ENCODE measurements at regions not wholly inside any gene's neighbourhood (a gene's known extent, or its start where the extent isn't known, plus 50 kb on each side); places are given as distances from the start of the nearest gene placed in this dataset.
A peak's percentile ranks its signal among the peaks of the same experiment; 100 is the strongest.

- Histone ChIP-seq H3K9me3 (ENCODE audit: insufficient read depth, low read depth, low read length) (no peaks in the 10 kb centered on the region), H3K4ac (ENCODE audit: low read depth, low read length) (no peak overlapping the region), H3K18ac (ENCODE audit: low read length) (no peak overlapping the region), H2BK12ac (ENCODE audit: low read length) (no peak overlapping the region), H3K4me2 (ENCODE audit: low read length) (no peak overlapping the region), H2AFZ (ENCODE audit: insufficient read depth, low read length, poor library complexity) (no peak overlapping the region), H2AK5ac (ENCODE audit: low read length) (no peak overlapping the region), H4K8ac (ENCODE audit: low read depth, low read length) (no peak overlapping the region), H3K27me3 (ENCODE audit: insufficient read depth, low read length) (no peaks in the 10 kb centered on the region), H4K12ac (ENCODE audit: low read depth, low read length) (no peak overlapping the region), H3K14ac (ENCODE audit: low read length) (no peak overlapping the region), H3K4me1 (ENCODE audit: control insufficient read depth in 1 of 2, insufficient read depth in 2 of 2, low read length in 2 of 2) (peaks cover 0 to 4% of the 10 kb centered on the region in 2 experiments), H3K4me3 (ENCODE audit: low read depth, low read length) (no peak overlapping the region), H3K79me2 (ENCODE audit: control insufficient read depth, insufficient read depth, low read length, poor library complexity) (no peaks in the 10 kb centered on the region), H4K91ac (ENCODE audit: low read depth, low read length) (no peak overlapping the region), H2BK5ac (ENCODE audit: low read depth, low read length, poor library complexity) (no peak overlapping the region), H3K23ac (ENCODE audit: low read length) (no peak overlapping the region), H3K9ac (ENCODE audit: low read length) (no peak overlapping the region), H2BK120ac (ENCODE audit: insufficient read depth, low read length, poor library complexity) (no peak overlapping the region), H3K36me3 (ENCODE audit: control insufficient read depth in 1 of 2, insufficient read depth in 2 of 2, low read length in 2 of 2) (no peaks in the 10 kb centered on the region), H3K79me1 (ENCODE audit: low read length) (no peaks in the 10 kb centered on the region), H3K27ac (ENCODE audit: low read depth, low read length) (no peak overlapping the region)
- no peak for DNase-seq
- WGBS (ENCODE audit: extremely low coverage, insufficient coverage, insufficient read length): no CpG with 5 or more reads among the region's 3 CpGs
Measured at GRCh38 chr1:221874285-221875003, 132.6 kb upstream of the DUSP10 start.

- WGBS (ENCODE audit: extremely low coverage, insufficient coverage, insufficient read length): no CpG with 5 or more reads among the region's 2 CpGs
- no peak for DNase-seq
- H3K14ac ChIP-seq (ENCODE audit: low read length): no peak overlapping the region
- no peak overlapping the region for H2AFZ ChIP-seq (ENCODE audit: insufficient read depth, low read length, poor library complexity)
- H3K27ac ChIP-seq (ENCODE audit: low read depth, low read length): no peak overlapping the region
- H4K8ac ChIP-seq (ENCODE audit: low read depth, low read length): no peak overlapping the region
- H3K4ac ChIP-seq (ENCODE audit: low read depth, low read length): no peak overlapping the region
- no peaks in the 10 kb centered on the region for H3K79me1 ChIP-seq (ENCODE audit: low read length)
- H2BK120ac ChIP-seq (ENCODE audit: insufficient read depth, low read length, poor library complexity): no peak overlapping the region
- H4K91ac ChIP-seq (ENCODE audit: low read depth, low read length): no peak overlapping the region
- no peaks in the 10 kb centered on the region for H3K9me3 ChIP-seq (ENCODE audit: insufficient read depth, low read depth, low read length)
- H3K79me2 ChIP-seq (ENCODE audit: control insufficient read depth, insufficient read depth, low read length, poor library complexity): no peaks in the 10 kb centered on the region
- H3K4me2 ChIP-seq (ENCODE audit: low read length): no peak overlapping the region
- H2AK5ac ChIP-seq (ENCODE audit: low read length): no peak overlapping the region
- no peak overlapping the region for H4K12ac ChIP-seq (ENCODE audit: low read depth, low read length)
- H3K36me3 ChIP-seq (ENCODE audit: control insufficient read depth in 1 of 2, insufficient read depth in 2 of 2, low read length in 2 of 2): no peaks in the 10 kb centered on the region
- H2BK5ac ChIP-seq (ENCODE audit: low read depth, low read length, poor library complexity): no peak overlapping the region
- H2BK12ac ChIP-seq (ENCODE audit: low read length): peak overlapping the region; percentile 69
- no peak overlapping the region for H3K18ac ChIP-seq (ENCODE audit: low read length)
- H3K4me3 ChIP-seq (ENCODE audit: low read depth, low read length): no peak overlapping the region
- H3K4me1 ChIP-seq (ENCODE audit: control insufficient read depth in 1 of 2, insufficient read depth in 2 of 2, low read length in 2 of 2): no peaks in the 10 kb centered on the region
- H3K27me3 ChIP-seq (ENCODE audit: insufficient read depth, low read length): no peaks in the 10 kb centered on the region
- H3K23ac ChIP-seq (ENCODE audit: low read length): no peak overlapping the region
- no peak overlapping the region for H3K9ac ChIP-seq (ENCODE audit: low read length)
Measured at GRCh38 chr1:221873673-221874072, 131.8 kb upstream of the DUSP10 start.

GRCh38 chr1:221871056-221871455 lies 129.2 kb upstream of the DUSP10 start:
- H3K27me3 ChIP-seq (ENCODE audit: insufficient read depth, low read length): no peaks in the 10 kb centered on the region
- H3K4ac ChIP-seq (ENCODE audit: low read depth, low read length): no peak overlapping the region
- DNase-seq: no peak
- H2AFZ ChIP-seq (ENCODE audit: insufficient read depth, low read length, poor library complexity): no peak overlapping the region
- no peak overlapping the region for H2BK5ac ChIP-seq (ENCODE audit: low read depth, low read length, poor library complexity)
- H3K9me3 ChIP-seq (ENCODE audit: insufficient read depth, low read depth, low read length): no peaks in the 10 kb centered on the region
- H4K91ac ChIP-seq (ENCODE audit: low read depth, low read length): no peak overlapping the region
- H3K9ac ChIP-seq (ENCODE audit: low read length): no peak overlapping the region
- WGBS (ENCODE audit: extremely low coverage, insufficient coverage, insufficient read length): no CpG with 5 or more reads among the region's 6 CpGs
- no peak overlapping the region for H3K4me2 ChIP-seq (ENCODE audit: low read length)
- H3K36me3 ChIP-seq (ENCODE audit: control insufficient read depth in 1 of 2, insufficient read depth in 2 of 2, low read length in 2 of 2): no peaks in the 10 kb centered on the region
- no peak overlapping the region for H2BK12ac ChIP-seq (ENCODE audit: low read length)
- no peak overlapping the region for H3K23ac ChIP-seq (ENCODE audit: low read length)
- H3K14ac ChIP-seq (ENCODE audit: low read length): no peak overlapping the region
- no peaks in the 10 kb centered on the region for H3K79me1 ChIP-seq (ENCODE audit: low read length)
- peaks cover under 1 to 1% of the 10 kb centered on the region in 2 experiments for H3K4me1 ChIP-seq (ENCODE audit: control insufficient read depth in 1 of 2, insufficient read depth in 2 of 2, low read length in 2 of 2)
- H4K12ac ChIP-seq (ENCODE audit: low read depth, low read length): no peak overlapping the region
- H2BK120ac ChIP-seq (ENCODE audit: insufficient read depth, low read length, poor library complexity): no peak overlapping the region
- H4K8ac ChIP-seq (ENCODE audit: low read depth, low read length): no peak overlapping the region
- no peak overlapping the region for H2AK5ac ChIP-seq (ENCODE audit: low read length)
- H3K18ac ChIP-seq (ENCODE audit: low read length): no peak overlapping the region
- H3K79me2 ChIP-seq (ENCODE audit: control insufficient read depth, insufficient read depth, low read length, poor library complexity): no peaks in the 10 kb centered on the region
- H3K27ac ChIP-seq (ENCODE audit: low read depth, low read length): no peak overlapping the region
- no peak overlapping the region for H3K4me3 ChIP-seq (ENCODE audit: low read depth, low read length)

- Histone ChIP-seq H2AFZ (ENCODE audit: insufficient read depth, low read length, poor library complexity) (no peak overlapping the region), H3K9me3 (ENCODE audit: insufficient read depth, low read depth, low read length) (no peaks in the 10 kb centered on the region), H2BK12ac (ENCODE audit: low read length) (no peak overlapping the region), H2BK120ac (ENCODE audit: insufficient read depth, low read length, poor library complexity) (no peak overlapping the region), H3K27ac (ENCODE audit: low read depth, low read length) (no peak overlapping the region), H3K4me3 (ENCODE audit: low read depth, low read length) (no peak overlapping the region), H3K79me1 (ENCODE audit: low read length) (peaks cover 4% of the 10 kb centered on the region), H4K12ac (ENCODE audit: low read depth, low read length) (no peak overlapping the region), H4K8ac (ENCODE audit: low read depth, low read length) (no peak overlapping the region), H3K27me3 (ENCODE audit: insufficient read depth, low read length) (no peaks in the 10 kb centered on the region), H3K4ac (ENCODE audit: low read depth, low read length) (no peak overlapping the region), H2BK5ac (ENCODE audit: low read depth, low read length, poor library complexity) (no peak overlapping the region), H3K14ac (ENCODE audit: low read length) (no peak overlapping the region), H2AK5ac (ENCODE audit: low read length) (no peak overlapping the region), H3K4me1 (ENCODE audit: control insufficient read depth in 1 of 2, insufficient read depth in 2 of 2, low read length in 2 of 2) (peaks cover 3 to 4% of the 10 kb centered on the region in 2 experiments), H3K23ac (ENCODE audit: low read length) (no peak overlapping the region), H3K79me2 (ENCODE audit: control insufficient read depth, insufficient read depth, low read length, poor library complexity) (peaks cover 2% of the 10 kb centered on the region), H4K91ac (ENCODE audit: low read depth, low read length) (no peak overlapping the region), H3K18ac (ENCODE audit: low read length) (no peak overlapping the region), H3K36me3 (ENCODE audit: control insufficient read depth in 1 of 2, insufficient read depth in 2 of 2, low read length in 2 of 2) (no peaks in the 10 kb centered on the region), H3K9ac (ENCODE audit: low read length) (no peak overlapping the region), H3K4me2 (ENCODE audit: low read length) (no peak overlapping the region)
- WGBS (ENCODE audit: extremely low coverage, insufficient coverage, insufficient read length): no CpG with 5 or more reads among the region's 3 CpGs
- peak in 1 of 2 donors; percentile 23 for DNase-seq
Measured at GRCh38 chr1:221869779-221870178, 127.9 kb upstream of the DUSP10 start.
